ENCODE measurements at regions not wholly inside any gene's neighbourhood (a gene's known extent, or its start where the extent isn't known, plus 50 kb on each side); places are given as distances from the start of the nearest gene placed in this dataset.
"Not testable (repeated sequence)": the region's sequence is repeated elsewhere in the genome, so short reads cannot be mapped to it uniquely, and the experiment has no call there.

- H3K4me1 ChIP-seq (ENCODE audit: control insufficient read depth, insufficient read depth, low read length, poor library complexity, severe bottlenecking), result peaks cover 5% of the 10 kb centered on the region
- WGBS, 2 experiments (ENCODE audit: insufficient coverage in 2 of 2), result 56% methylated on average over 1 of the region's 1 CpG; no CpG with 5 or more reads in 1 of the 2 experiments
- no peaks in the 10 kb centered on the region for H3K36me3 ChIP-seq (ENCODE audit: control insufficient read depth, insufficient read depth, low read length)
- H3K27ac ChIP-seq (ENCODE audit: low read depth, low read length, severe bottlenecking), result no peak overlapping the region
- no peak overlapping the region for H3K4me3 ChIP-seq (ENCODE audit: extremely low read depth, insufficient read depth, low read length, poor library complexity, severe bottlenecking)
- H3K9me3 ChIP-seq (ENCODE audit: control insufficient read depth, low read length), result peaks cover 12% of the 10 kb centered on the region
Observed at GRCh38 chr2:35960596-35960995, 395.0 kb upstream of the CRIM1 start.

DNA sequence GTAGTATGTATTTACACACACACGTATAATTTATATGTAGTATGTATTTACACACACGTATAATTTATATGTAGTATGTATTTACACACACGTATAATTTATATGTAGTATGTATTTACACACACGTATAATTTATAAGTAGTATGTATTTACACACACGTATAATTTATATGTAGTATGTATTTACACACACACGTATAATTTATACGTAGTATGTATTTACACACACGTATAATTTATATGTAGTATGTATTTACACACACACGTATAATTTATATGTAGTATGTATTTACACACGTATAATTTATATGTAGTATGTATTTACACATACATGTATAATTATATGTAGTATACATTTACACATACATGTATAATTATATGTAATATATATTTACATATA is 398.5 kb upstream of the CRIM1 start:
- not testable (repeated sequence) for H3K27ac ChIP-seq (ENCODE audit: low read depth, low read length, severe bottlenecking); H3K4me3 ChIP-seq (ENCODE audit: extremely low read depth, insufficient read depth, low read length, poor library complexity, severe bottlenecking); H3K36me3 ChIP-seq (ENCODE audit: control insufficient read depth, insufficient read depth, low read length); H3K9me3 ChIP-seq (ENCODE audit: control insufficient read depth, low read length); H3K4me1 ChIP-seq (ENCODE audit: control insufficient read depth, insufficient read depth, low read length, poor library complexity, severe bottlenecking)
- WGBS, 2 experiments (ENCODE audit: insufficient coverage in 2 of 2), result no CpG with 5 or more reads among the region's 10 CpGs

DNA sequence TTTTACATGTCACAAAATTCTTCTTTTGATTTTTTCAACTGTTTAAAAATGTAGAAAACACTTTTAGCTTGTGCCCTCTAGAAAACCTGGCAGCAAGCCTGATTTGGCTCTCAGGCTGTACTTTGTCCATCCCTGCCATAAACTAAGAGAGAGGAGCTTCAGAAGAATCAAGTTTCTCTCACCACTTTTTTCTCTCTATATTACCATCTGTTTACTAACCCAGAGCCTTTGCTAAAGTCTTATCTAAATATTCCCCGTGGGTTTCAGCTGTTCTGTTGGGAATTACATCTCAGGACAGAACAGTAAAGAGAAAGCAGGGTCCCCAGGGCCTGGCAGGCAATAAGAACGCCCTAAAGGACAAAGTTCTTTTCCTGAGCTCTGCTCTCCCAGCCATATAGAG is 409.1 kb upstream of the CRIM1 start:
- no peak overlapping the region for H3K4me3 ChIP-seq (ENCODE audit: extremely low read depth, insufficient read depth, low read length, poor library complexity, severe bottlenecking)
- H3K27ac ChIP-seq (ENCODE audit: low read depth, low read length, severe bottlenecking), result no peak overlapping the region
- H3K4me1 ChIP-seq (ENCODE audit: control insufficient read depth, insufficient read depth, low read length, poor library complexity, severe bottlenecking), result no peaks in the 10 kb centered on the region
- no peaks in the 10 kb centered on the region for H3K9me3 ChIP-seq (ENCODE audit: control insufficient read depth, low read length)
- H3K36me3 ChIP-seq (ENCODE audit: control insufficient read depth, insufficient read depth, low read length), result no peaks in the 10 kb centered on the region
- 92 to 100% methylated on average over 1 to 2 of the region's 2 CpGs for WGBS, 2 experiments (ENCODE audit: insufficient coverage in 2 of 2)

DNA sequence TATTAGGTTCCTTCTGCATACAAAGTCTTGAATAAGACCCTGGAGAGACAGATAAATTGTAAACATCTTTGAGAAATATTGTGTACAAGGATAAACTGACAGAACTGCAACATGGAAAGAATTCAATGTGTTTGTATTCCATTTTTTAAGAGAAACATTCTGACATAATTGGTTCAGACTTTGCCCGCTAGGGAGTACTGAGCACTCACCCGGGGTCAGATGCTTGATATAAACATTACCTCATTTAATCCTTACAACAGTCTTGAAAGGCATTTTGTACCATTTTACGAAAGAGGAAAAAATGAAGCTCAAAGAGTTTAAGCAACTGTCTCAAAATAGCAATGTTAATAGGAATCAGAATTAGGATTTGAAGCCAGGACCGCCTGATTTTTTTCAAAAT is 416.7 kb upstream of the CRIM1 start:
- Histone ChIP-seq H3K4me1 (ENCODE audit: control insufficient read depth, insufficient read depth, low read length, poor library complexity, severe bottlenecking) (no peaks in the 10 kb centered on the region), H3K4me3 (ENCODE audit: extremely low read depth, insufficient read depth, low read length, poor library complexity, severe bottlenecking) (no peak overlapping the region), H3K27ac (ENCODE audit: low read depth, low read length, severe bottlenecking) (no peak overlapping the region), H3K36me3 (ENCODE audit: control insufficient read depth, insufficient read depth, low read length) (no peaks in the 10 kb centered on the region), H3K9me3 (ENCODE audit: control insufficient read depth, low read length) (no peaks in the 10 kb centered on the region)
- 100% methylated on average over 1 to 3 of the region's 4 CpGs for WGBS, 2 experiments (ENCODE audit: insufficient coverage in 2 of 2)

- H3K27ac ChIP-seq (ENCODE audit: low read depth, low read length, severe bottlenecking), result no peak overlapping the region
- H3K9me3 ChIP-seq (ENCODE audit: control insufficient read depth, low read length), result no peaks in the 10 kb centered on the region
- no peaks in the 10 kb centered on the region for H3K4me1 ChIP-seq (ENCODE audit: control insufficient read depth, insufficient read depth, low read length, poor library complexity, severe bottlenecking)
- no peaks in the 10 kb centered on the region for H3K36me3 ChIP-seq (ENCODE audit: control insufficient read depth, insufficient read depth, low read length)
- no CpG with 5 or more reads among the region's 1 CpG for WGBS, 2 experiments (ENCODE audit: insufficient coverage in 2 of 2)
- no peak overlapping the region for H3K4me3 ChIP-seq (ENCODE audit: extremely low read depth, insufficient read depth, low read length, poor library complexity, severe bottlenecking)
Observed at GRCh38 chr2:35933031-35933430, 422.5 kb upstream of the CRIM1 start.

DNA sequence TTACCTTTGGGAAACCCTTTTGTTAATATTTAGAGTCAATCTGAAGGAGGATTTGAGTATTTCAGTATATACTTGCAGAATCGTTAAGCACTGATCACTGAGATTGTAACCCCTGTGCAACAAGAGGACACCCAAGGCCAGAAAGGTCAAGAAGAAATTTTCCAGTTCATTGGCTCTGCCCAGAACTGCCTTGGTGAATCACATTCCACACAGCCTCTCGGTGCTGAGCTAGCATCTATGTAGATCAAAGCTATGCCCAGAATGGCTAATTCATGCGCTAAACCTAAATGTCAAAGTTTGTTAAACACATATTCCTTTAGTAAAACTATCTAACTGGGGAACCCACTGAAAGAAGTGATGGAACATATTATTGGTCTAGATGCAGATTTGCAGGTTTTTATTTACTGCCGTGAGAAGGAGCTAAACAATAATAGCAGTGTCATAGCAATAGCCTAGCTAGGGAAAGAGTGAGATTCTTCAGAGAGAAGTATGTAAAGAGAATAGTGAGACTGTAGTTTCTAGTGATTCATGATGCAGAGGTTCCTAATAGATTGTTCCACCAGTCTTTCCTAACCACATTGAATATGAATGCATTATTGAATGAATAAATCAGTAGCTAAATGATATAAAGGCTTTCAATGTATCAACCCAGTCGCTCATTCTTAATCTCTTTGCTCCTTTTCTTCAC is 423.2 kb upstream of the CRIM1 start:
- Histone ChIP-seq H3K9me3 (ENCODE audit: control insufficient read depth, low read length) (no peaks in the 10 kb centered on the region), H3K4me1 (ENCODE audit: control insufficient read depth, insufficient read depth, low read length, poor library complexity, severe bottlenecking) (no peaks in the 10 kb centered on the region), H3K4me3 (ENCODE audit: extremely low read depth, insufficient read depth, low read length, poor library complexity, severe bottlenecking) (no peak overlapping the region), H3K27ac (ENCODE audit: low read depth, low read length, severe bottlenecking) (no peak overlapping the region), H3K36me3 (ENCODE audit: control insufficient read depth, insufficient read depth, low read length) (no peaks in the 10 kb centered on the region)
- WGBS, 2 experiments (ENCODE audit: insufficient coverage in 2 of 2), result 82 to 84% methylated on average over 2 to 4 of the region's 5 CpGs

GRCh38 chr2:35931626-35932025 is 424.0 kb upstream of the CRIM1 start:
- Histone ChIP-seq H3K4me1 (ENCODE audit: control insufficient read depth, insufficient read depth, low read length, poor library complexity, severe bottlenecking) (no peaks in the 10 kb centered on the region), H3K9me3 (ENCODE audit: control insufficient read depth, low read length) (no peaks in the 10 kb centered on the region), H3K27ac (ENCODE audit: low read depth, low read length, severe bottlenecking) (no peak overlapping the region), H3K36me3 (ENCODE audit: control insufficient read depth, insufficient read depth, low read length) (no peaks in the 10 kb centered on the region), H3K4me3 (ENCODE audit: extremely low read depth, insufficient read depth, low read length, poor library complexity, severe bottlenecking) (no peak overlapping the region)
- 80 to 100% methylated on average over 2 of the region's 4 CpGs for WGBS, 2 experiments (ENCODE audit: insufficient coverage in 2 of 2)

- Histone ChIP-seq H3K4me3 (ENCODE audit: extremely low read depth, insufficient read depth, low read length, poor library complexity, severe bottlenecking) (no peak overlapping the region), H3K27ac (ENCODE audit: low read depth, low read length, severe bottlenecking) (no peak overlapping the region), H3K36me3 (ENCODE audit: control insufficient read depth, insufficient read depth, low read length) (no peaks in the 10 kb centered on the region), H3K9me3 (ENCODE audit: control insufficient read depth, low read length) (no peaks in the 10 kb centered on the region), H3K4me1 (ENCODE audit: control insufficient read depth, insufficient read depth, low read length, poor library complexity, severe bottlenecking) (no peaks in the 10 kb centered on the region)
- no CpG with 5 or more reads among the region's 5 CpGs for WGBS, 2 experiments (ENCODE audit: insufficient coverage in 2 of 2)
Observed at GRCh38 chr2:35931115-35931514, 424.5 kb upstream of the CRIM1 start.

DNA sequence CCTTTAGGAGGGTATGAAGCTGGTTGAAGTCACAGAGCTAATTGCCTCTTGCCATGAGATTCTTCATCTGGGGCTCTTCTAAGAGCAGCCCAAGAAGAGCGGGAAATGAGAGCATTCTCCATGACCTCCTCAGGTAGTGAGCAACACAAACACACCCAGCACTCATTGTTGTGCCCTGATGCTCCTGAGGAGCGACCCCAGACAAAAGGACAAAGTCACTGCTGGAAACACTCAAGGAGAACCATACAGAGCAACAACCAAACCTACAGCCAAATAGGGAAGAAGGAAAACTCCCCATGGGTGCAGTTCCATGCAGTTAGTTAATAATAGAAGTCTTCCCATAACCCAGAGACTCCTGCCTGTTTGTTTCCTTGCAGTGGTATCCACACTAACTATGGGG is 426.0 kb upstream of the CRIM1 start:
- Histone ChIP-seq H3K9me3 (ENCODE audit: control insufficient read depth, low read length) (no peaks in the 10 kb centered on the region), H3K36me3 (ENCODE audit: control insufficient read depth, insufficient read depth, low read length) (no peaks in the 10 kb centered on the region), H3K4me1 (ENCODE audit: control insufficient read depth, insufficient read depth, low read length, poor library complexity, severe bottlenecking) (no peaks in the 10 kb centered on the region), H3K4me3 (ENCODE audit: extremely low read depth, insufficient read depth, low read length, poor library complexity, severe bottlenecking) (no peak overlapping the region), H3K27ac (ENCODE audit: low read depth, low read length, severe bottlenecking) (no peak overlapping the region)
- 71 to 100% methylated on average over 1 of the region's 2 CpGs for WGBS, 2 experiments (ENCODE audit: insufficient coverage in 2 of 2)

DNA sequence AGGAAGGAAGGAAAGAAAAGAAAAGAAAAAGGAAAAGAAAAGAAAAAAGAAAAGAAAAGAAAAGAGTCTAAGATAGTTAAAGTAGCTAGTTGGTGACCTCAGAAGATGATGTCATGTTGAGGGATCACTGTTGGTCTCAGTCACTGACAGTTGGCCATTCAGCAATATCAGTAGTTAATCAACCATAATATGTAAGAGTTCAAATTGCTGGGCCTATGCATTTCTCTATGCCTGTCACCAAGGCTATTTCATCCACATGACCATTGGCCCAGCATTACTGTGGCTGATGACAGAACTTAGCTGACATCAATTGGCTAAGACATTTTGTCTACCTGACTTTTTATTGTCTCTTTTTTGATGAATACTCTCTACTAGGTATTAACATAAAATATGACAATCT is 435.5 kb upstream of the CRIM1 start:
- H3K4me1 ChIP-seq (ENCODE audit: control insufficient read depth, insufficient read depth, low read length, poor library complexity, severe bottlenecking), result no peaks in the 10 kb centered on the region
- H3K36me3 ChIP-seq (ENCODE audit: control insufficient read depth, insufficient read depth, low read length), result no peaks in the 10 kb centered on the region
- H3K4me3 ChIP-seq (ENCODE audit: extremely low read depth, insufficient read depth, low read length, poor library complexity, severe bottlenecking), result no peak overlapping the region
- H3K9me3 ChIP-seq (ENCODE audit: control insufficient read depth, low read length), result no peaks in the 10 kb centered on the region
- no peak overlapping the region for H3K27ac ChIP-seq (ENCODE audit: low read depth, low read length, severe bottlenecking)

- WGBS, 2 experiments (ENCODE audit: insufficient coverage in 2 of 2), result no CpG with 5 or more reads among the region's 4 CpGs
- Histone ChIP-seq H3K36me3 (ENCODE audit: control insufficient read depth, insufficient read depth, low read length) (no peaks in the 10 kb centered on the region), H3K9me3 (ENCODE audit: control insufficient read depth, low read length) (no peaks in the 10 kb centered on the region), H3K4me3 (ENCODE audit: extremely low read depth, insufficient read depth, low read length, poor library complexity, severe bottlenecking) (no peak overlapping the region), H3K27ac (ENCODE audit: low read depth, low read length, severe bottlenecking) (no peak overlapping the region), H3K4me1 (ENCODE audit: control insufficient read depth, insufficient read depth, low read length, poor library complexity, severe bottlenecking) (no peaks in the 10 kb centered on the region)
Observed at GRCh38 chr2:35915261-35915660, 440.3 kb upstream of the CRIM1 start.
